ENCODE measurements at regions not wholly inside any gene's neighbourhood (a gene's known extent, or its start where the extent isn't known, plus 50 kb on each side); places are given as distances from the start of the nearest gene placed in this dataset.
A peak's percentile ranks its signal among the peaks of the same experiment; 100 is the strongest.

DNA sequence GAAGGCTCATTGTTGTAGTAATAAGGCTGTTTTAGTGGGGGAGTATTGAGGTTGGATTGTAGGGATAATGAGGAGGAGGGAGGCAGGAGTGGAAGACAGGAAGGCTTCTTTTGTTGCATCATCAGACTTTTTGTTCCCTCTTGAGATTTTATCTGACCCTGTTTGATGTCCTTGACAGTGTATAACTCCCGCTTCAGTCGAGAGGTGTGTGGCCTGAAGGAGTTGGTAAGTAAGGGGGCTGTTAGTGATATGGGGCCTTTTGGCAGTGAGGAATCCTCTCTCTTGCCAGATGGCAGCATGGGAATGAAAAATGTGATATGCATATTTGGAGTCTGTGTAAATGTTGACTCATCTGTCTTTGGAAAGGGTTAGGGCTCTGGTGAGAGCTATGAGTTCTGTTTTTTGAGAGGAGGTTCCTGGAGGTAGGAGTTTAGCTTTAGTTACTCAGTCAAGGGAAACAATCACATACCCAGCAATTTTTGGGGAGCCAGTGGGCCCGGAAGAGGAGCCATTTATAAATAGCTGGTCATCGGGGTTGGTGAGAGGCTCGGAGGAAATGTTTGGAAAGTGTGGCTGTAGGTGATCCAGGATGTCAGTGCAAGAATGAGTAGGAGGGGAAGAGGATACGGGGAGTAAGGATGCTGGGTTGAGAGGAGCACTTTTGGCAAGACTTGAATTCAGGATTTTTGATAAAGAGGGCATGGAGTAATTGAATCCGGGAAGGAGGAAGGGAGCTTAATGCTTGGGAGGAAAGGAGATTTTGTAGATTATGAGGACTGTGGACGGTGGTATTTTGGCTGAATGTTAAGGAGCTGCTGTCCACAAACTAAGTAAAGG, 136.7 kb upstream of the ETV3 start:
- H3K4me3 ChIP-seq (ENCODE audit: low read length), result no peak overlapping the region
- DNase-seq (ENCODE audit: low read depth), result peak; percentile 55
- TF ChIP-seq, protein P1, sequence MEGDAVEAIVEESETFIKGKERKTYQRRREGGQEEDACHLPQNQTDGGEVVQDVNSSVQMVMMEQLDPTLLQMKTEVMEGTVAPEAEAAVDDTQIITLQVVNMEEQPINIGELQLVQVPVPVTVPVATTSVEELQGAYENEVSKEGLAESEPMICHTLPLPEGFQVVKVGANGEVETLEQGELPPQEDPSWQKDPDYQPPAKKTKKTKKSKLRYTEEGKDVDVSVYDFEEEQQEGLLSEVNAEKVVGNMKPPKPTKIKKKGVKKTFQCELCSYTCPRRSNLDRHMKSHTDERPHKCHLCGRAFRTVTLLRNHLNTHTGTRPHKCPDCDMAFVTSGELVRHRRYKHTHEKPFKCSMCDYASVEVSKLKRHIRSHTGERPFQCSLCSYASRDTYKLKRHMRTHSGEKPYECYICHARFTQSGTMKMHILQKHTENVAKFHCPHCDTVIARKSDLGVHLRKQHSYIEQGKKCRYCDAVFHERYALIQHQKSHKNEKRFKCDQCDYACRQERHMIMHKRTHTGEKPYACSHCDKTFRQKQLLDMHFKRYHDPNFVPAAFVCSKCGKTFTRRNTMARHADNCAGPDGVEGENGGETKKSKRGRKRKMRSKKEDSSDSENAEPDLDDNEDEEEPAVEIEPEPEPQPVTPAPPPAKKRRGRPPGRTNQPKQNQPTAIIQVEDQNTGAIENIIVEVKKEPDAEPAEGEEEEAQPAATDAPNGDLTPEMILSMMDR (conservative IDR thresholded peaks at IDR 0.05; ENCODE audit: low read length), result no peak

DNA sequence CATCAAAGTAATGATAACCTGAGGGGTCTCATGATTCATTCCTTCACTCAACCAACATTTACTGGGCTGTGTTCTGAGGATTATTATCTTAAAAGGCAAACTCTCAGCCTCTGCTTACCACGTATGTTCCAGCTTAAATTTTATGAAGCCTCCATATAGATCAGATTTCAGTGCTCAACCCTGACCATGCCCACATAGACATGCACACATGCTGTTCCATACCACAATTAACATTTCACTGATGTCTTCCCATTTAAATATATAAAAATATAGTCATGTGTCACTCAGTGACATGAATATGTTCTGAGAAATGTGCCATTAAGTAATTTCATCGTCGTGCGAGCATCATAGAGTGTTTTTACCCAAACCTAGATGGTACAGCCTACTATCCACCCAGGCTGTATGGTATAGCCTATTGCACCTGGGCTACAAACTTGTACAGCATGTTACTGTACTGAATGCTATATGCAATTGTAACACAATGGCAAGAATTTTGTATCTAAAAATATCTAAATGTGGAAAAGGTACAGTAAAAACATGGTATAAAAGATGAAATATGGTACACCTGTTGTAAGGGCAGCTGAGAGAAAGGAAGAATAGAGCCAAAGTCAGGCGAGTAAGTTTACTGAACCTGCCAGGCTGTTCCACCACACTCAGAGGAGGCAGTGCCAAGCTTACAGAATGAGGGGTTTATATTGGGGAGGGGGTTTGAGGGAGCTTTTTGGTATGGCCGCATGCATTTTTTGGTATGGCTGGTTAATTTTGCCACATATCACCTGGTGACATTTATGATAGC, 134.7 kb upstream of the ETV3 start:
- DNase-seq (ENCODE audit: low read depth), result no peak
- no peak overlapping the region for H3K4me3 ChIP-seq (ENCODE audit: low read length)
- TF ChIP-seq, protein P1 (conservative IDR thresholded peaks at IDR 0.05; ENCODE audit: low read length), result no peak

DNA sequence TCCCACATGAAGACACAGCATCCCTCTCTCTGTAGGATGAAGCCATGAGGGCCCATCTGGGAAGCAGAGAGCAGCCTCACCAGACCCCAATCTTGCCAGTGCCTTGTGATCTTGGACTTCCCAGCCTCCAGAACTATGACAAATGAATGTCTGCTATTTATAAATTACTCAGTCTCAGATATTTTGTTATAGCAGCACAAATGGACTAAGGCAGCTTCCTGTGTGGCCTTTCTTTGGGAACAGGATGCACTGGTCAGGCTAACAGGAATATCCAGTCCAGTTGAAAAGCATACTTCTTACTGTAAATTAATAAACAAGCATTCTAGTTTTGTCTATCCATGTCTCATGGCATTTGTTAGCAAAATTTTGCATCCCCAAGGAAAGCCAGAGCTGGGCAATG, 134.1 kb upstream of the ETV3 start:
- H3K4me3 ChIP-seq (ENCODE audit: low read length), result no peak overlapping the region
- DNase-seq (ENCODE audit: low read depth), result no peak
- TF ChIP-seq, protein P1 (conservative IDR thresholded peaks at IDR 0.05; ENCODE audit: low read length), result no peak

DNA sequence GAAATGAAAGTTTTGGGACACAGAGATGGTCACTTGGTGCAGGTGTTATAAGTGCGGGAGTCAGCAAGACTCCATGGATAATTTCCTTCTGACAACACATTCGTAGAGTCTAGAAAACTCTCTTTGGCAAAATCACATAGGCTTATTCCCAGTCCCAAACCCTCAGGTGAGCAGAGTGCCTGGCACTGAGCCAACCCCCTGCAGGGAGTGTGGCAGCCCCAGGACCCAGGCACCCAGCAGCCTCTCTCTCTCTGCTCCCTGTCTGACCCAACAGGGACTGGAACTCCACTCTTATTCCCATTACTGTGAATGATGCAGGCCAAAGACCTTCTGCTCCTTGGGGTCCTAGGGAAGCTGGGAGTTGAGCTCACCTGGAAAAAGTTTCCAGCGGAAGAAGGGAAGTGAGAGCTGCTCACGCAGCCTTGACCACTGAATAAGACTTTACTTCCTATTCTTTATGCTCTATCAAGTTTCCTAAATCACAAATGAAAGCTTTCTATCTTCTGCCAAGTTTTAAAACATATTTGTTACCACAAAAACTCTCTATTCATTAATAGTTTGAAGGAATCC, 132.6 kb upstream of the ETV3 start:
- no peak for DNase-seq (ENCODE audit: low read depth)
- H3K4me3 ChIP-seq (ENCODE audit: low read length), result no peak overlapping the region
- TF ChIP-seq, protein P1 (conservative IDR thresholded peaks at IDR 0.05; ENCODE audit: low read length), result no peak

DNA sequence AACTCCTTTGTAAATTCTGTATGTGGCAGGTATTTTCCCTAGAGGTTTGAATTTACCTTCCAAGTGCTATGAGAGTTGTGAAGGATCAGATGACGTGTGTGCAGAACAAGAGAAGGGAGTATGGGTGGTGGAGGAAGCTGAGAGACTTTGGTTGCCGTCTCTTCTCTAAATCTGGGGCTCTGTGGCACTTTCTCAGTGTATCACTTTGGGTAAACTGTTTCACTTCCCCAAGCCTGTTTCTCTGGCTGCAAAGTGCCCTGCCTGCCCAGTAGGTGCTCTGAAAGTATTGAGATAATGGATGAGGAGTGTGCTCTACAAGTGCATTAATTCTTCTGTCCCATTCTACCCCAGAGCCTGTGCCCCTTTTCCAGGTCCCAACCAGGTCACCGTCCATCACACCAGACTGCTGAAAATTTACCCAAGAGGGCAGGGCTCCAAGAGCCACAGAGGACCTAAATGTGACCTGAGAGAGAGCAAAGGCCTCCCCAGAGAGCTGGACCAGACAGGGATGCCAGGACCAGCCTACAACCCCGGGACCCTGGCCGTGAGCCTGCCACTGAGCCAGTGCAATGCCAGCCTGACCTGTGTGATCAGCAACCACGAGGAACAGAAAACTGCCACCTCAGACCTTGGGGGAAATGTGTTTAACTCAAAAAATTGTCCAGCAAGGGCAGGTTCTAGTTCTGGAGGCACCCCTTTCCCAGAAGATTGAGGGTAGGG, 131.6 kb upstream of the ETV3 start:
- DNase-seq (ENCODE audit: low read depth), result no peak
- TF ChIP-seq, protein P1 (conservative IDR thresholded peaks at IDR 0.05; ENCODE audit: low read length), result no peak
- H3K4me3 ChIP-seq (ENCODE audit: low read length), result no peak overlapping the region

DNA sequence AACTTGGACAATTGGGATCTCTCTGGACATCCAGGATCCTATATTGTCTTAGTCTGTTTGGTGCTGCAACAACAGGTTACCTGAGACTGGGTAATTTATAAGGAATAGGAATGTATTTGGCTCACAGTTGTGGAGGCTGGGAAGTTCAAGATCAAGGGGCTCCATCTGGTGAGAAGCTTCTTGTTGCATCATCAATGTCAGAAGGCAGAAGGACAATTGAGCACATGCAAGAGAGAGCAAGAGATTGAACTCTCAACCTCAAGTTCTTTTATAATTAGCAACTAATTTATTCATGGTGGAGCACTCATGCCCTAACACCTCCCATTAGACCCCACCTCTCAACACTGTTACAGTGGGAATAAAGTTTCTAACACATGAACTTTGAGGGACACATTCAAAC, 124.7 kb upstream of the ETV3 start:
- H3K4me3 ChIP-seq (ENCODE audit: low read length), result no peak overlapping the region
- no peak for DNase-seq (ENCODE audit: low read depth)
- TF ChIP-seq, protein P1 (conservative IDR thresholded peaks at IDR 0.05; ENCODE audit: low read length), result no peak

Measured in AG10803 (cell line).